NCI-H446 (cell line): ENCODE measurements at regions not wholly inside any gene's neighbourhood (a gene's known extent, or its start where the extent isn't known, plus 50 kb on each side); places are given as distances from the start of the nearest gene placed in this dataset.
"Not testable (repeated sequence)": the region's sequence is repeated elsewhere in the genome, so short reads cannot be mapped to it uniquely, and the experiment has no call there.

Experiments
- DNase-seq, 2 experiments: peaks; one replicate each; lab custom pipeline; 2025; lab: John Stamatoyannopoulos, UW

DNA sequence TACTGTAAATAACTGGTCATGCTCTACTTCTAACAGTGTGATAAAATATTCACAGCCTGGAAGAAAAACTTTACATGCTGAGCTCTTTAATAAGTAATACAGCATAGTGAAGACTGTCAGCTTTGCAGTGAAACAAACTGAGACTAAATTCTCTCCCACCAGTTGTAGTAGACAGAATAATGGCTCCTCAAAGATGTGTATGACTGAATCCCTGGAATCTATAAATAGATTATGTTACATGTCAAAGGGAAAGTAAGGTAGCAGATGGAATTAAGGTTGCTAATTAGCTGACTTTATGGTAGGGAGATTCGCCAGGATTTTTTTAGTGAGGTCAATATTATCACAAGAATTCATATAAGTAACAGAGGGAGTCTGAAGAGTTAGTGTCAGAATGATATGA is 609.5 kb upstream of the VRK2 start:
- no peak for DNase-seq

DNA sequence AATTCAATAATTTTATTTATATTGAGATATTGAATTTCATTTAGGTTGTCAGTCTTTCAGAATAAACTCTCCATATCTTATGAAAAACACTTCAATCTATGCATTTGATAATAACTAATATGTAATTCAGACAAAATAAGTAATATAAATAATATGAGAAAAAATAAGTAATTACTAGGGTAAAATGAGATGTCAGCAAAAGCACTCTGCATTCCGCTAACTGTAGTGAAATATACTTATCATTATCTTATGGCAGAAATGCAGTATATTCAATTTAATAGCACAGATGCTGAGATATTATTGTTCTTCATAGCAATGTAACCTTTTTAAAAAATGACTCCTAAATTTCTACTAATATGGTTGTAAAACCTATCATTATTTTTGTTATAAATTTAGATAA is 606.2 kb upstream of the VRK2 start:
- no peak for DNase-seq

DNA sequence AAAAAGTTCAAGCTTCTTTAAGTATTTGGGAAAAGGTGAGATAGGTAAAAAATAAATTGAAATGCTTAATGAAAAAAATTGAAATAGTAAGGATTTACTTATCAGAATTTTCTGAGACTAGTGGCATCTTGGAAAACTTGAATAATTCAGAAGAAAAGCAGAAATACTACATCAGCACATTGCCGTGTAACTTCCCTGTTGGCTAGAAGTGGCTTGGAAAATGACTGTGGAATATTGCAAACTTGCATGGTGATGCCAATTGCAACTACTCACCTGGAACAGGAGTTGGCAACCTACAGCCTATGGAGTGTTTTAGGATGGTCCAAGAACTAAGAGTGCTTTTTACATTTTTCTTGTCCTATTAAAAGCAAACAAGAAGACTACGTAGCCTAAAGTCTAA is 603.5 kb upstream of the VRK2 start:
- DNase-seq: no peak

GRCh38 chr2:57443973-57444521 is 602.6 kb upstream of the VRK2 start:
- DNase-seq: no peak

DNA sequence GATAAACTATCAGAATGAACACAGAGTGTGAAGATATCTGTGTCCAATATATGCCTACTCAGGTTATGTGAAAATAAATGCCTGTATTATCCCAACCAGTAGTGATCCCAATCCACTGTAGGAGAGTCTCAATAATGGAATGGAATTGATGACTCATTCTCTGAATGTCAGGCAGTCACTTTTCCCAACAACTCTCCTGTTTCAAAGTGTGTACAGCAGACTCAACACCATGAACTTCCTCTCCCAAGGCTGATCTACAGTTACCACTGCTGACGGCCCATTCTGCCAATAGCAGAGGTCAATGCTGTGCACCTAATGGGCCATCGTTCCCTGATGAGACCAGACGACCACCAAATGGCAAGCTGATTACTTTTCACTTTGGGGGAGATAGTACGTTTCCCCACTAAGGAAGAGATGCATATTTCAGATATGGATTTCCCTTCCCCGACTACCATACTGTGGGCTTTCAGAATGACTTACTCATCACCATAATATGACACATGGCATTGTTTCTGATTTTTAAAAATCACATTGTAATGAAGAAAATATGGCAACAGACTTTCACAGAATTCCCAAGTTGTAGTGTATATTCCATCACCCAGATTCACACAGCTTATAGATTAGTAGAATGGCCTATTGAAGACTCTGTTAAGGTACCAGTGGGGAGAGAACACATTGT is 601.7 kb upstream of the VRK2 start:
- no peak for DNase-seq

- no peak for DNase-seq
Observed at GRCh38 chr2:57448816-57449215, 597.8 kb upstream of the VRK2 start.

- no peak for DNase-seq
Observed at GRCh38 chr2:57450170-57450569, 596.4 kb upstream of the VRK2 start.

GRCh38 chr2:57452634-57453033 is 594.0 kb upstream of the VRK2 start:
- DNase-seq: no peak

- DNase-seq: no peak
Observed at GRCh38 chr2:57453945-57454344, 592.7 kb upstream of the VRK2 start.

GRCh38 chr2:57460396-57461276 is 586.0 kb upstream of the VRK2 start:
- DNase-seq: no peak

DNA sequence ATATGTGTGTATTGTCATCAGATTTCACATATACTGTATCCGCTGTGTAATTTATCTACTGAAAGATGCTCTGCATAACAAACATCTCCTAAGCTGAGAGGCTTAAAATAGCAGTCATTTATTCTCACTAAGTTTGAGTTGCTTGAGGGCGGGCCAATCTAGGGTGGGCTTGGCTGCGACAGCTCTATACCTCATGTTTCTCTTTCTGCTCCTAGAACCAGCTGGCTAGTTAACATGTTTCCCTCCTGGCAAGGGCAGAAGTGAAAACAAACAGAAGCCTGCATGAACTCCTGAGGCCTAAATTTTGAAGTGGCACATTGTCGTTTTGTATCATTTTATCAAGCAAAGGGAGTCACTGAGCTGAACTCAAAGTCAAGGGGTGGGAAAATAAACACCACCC is 585.0 kb upstream of the VRK2 start:
- no peak for DNase-seq

GRCh38 chr2:57465067-57465466 is 581.5 kb upstream of the VRK2 start:
- no peak for DNase-seq

- DNase-seq: no peak
Observed at GRCh38 chr2:57465967-57466366, 580.6 kb upstream of the VRK2 start.

DNA sequence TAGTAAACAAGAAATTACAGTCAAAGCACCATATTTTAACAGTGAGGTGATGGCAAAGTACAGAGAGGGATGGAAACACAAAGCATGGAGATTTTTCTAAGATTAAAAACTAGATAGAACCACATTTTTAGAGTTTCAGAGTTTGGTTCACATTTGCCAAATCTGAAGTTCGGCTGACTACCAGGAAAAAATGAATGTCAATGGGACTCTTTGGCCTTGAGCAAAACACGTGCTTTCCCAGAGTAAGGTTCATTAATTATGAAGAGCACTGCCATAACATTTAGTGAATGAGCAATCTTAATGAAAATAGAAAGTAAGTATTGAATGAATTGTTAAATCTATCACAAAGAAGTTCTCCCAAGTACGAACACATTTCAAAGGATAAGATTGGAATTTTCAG is 571.2 kb upstream of the VRK2 start:
- no peak for DNase-seq

GRCh38 chr2:57479981-57480380 is 566.6 kb upstream of the VRK2 start:
- DNase-seq: no peak

- no peak for DNase-seq
Observed at GRCh38 chr2:57488061-57488460, 558.5 kb upstream of the VRK2 start.

GRCh38 chr2:57490741-57491140 is 555.9 kb upstream of the VRK2 start:
- no peak for DNase-seq

DNA sequence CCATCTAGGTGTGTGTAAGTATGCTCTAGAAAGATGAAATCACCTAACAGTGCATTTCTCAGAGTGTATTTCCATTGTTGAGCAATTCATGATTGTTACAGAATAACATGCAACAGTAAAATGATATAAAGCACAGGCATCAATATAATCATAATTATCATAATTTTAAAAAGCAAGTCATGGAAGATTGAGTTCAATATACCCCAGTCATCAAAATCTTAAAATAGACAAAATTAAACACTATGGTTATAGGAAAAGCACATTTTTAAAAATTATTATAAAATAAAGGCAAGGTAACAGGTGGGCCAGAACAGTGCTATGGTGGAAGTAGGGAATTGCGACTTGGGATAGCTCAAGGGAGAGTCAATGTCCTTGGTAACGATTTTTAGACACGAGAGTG is 555.4 kb upstream of the VRK2 start:
- no peak for DNase-seq

DNA sequence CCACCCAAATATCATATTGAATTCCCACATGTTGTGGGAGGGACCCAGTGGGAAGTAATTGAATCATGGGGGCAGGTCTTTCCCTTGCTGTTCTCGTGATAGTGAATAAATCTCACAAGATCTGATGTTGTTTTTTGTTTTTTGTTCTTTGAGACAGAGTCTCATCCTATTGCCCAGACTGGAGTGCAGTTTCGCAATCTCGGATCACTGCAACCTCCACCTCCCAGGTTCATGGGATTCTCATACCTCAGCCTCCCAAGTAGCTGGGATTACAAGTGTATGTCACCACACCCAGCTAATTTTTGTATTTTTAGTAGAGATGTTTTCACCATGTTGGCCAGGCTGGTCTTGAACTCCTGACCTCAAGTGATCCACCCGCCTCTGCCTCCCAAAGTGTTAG is 552.6 kb upstream of the VRK2 start:
- not testable (repeated sequence) for DNase-seq

GRCh38 chr2:57497489-57498096 is 549.0 kb upstream of the VRK2 start:
- DNase-seq: peak; percentile 40 to 74

DNA sequence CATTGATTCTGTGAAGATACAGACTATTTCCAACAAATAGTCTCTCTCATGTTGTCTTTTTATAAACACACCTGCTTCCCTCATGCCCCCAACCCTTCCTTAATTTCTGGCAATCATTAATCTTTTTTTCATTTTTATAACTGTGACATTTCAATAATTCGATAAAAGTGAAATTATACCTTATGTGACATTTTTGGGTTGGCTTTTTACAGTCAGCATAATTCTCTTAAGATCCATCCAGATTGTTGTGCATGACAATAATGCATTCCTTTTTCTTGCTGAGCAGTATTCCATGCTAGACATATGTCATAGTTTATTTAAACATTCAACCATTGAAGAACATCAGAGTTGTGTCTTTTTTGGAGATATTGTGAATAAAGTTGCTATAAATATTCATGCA is 541.8 kb upstream of the VRK2 start:
- no peak for DNase-seq

GRCh38 chr2:57509189-57509588 is 537.4 kb upstream of the VRK2 start:
- DNase-seq: no peak

- DNase-seq: no peak
Observed at GRCh38 chr2:57510704-57511103, 535.9 kb upstream of the VRK2 start.
